ENCODE measurements at regions not wholly inside any gene's neighbourhood (a gene's known extent, or its start where the extent isn't known, plus 50 kb on each side); places are given as distances from the start of the nearest gene placed in this dataset.

GRCh38 chr17:77300016-77300686 lies 159.4 kb downstream of the SEC14L1 start (continued):
- TF ChIP-seq SSRP1 (CRISPR knock-in tag; IDR thresholded peaks at IDR 0.05) (no peak; the same call in 1 of the 2 replicates), ZFP36L1 (CRISPR knock-in tag; IDR thresholded peaks at IDR 0.05) (0 out of 2 replicates have a peak, but pooled peaks have one; percentile 61), ZNF441 (CRISPR knock-in tag; IDR thresholded peaks at IDR 0.05; ENCODE audit: borderline replicate concordance) (no peak), PITX1 (CRISPR knock-in tag; IDR thresholded peaks at IDR 0.05) (peak; percentile 73), FOSL2 (CRISPR knock-in tag; IDR thresholded peaks at IDR 0.05) (peak; percentile 47), POLR2AphosphoS5 (IDR thresholded peaks at IDR 0.05; ENCODE audit: low read depth, low read length) (0 out of 2 replicates have a peak, but pooled peaks have one; percentile 24), NFKB2 (CRISPR knock-in tag; IDR thresholded peaks at IDR 0.05; ENCODE audit: borderline replicate concordance) (no peak), RFX1 (IDR thresholded peaks at IDR 0.05) (no peak), BCL6 (CRISPR knock-in tag; IDR thresholded peaks at IDR 0.05) (peak; percentile 79), ZKSCAN1 (IDR thresholded peaks at IDR 0.05; ENCODE audit: low read length) (no peak), NR2F1 (CRISPR knock-in tag; IDR thresholded peaks at IDR 0.05) (peak in 1 of 2 experiments; percentile 53; a peak in 1 of 4 replicates)

GRCh38 chr17:77301694-77302266 lies 161.0 kb downstream of the SEC14L1 start:
- no TSS peak for BruUV-seq (replicated peaks)
- Histone ChIP-seq H3K4me3 (replicated peaks in 1 of 3; ENCODE audit: insufficient read depth in 1 of 3, low read depth in 2 of 3, low read length in 3 of 3) (no peak overlapping the region), H3K9ac (ENCODE audit: insufficient read depth, low read depth, low read length) (no peak overlapping the region), H3K4me1 (ENCODE audit: insufficient read depth, low read length) (peaks cover 83% of the 10 kb centered on the region), H3K79me2 (ENCODE audit: insufficient read depth, low read length) (peaks cover 77% of the 10 kb centered on the region), H2AFZ (ENCODE audit: low read length) (no peak overlapping the region), H3K27me3 (ENCODE audit: control insufficient read depth in 1 of 2, insufficient read depth in 2 of 2, low read length in 2 of 2) (no peaks in the 10 kb centered on the region), H3K9me3 (ENCODE audit: low read length) (no peaks in the 10 kb centered on the region), H4K20me1 (ENCODE audit: insufficient read depth, low read length) (peaks cover 43% of the 10 kb centered on the region; the same call in 1 of the 2 replicates), H3K4me2 (ENCODE audit: low read depth, low read length) (no peak overlapping the region), H3K27ac (ENCODE audit: extremely low read length, insufficient read depth, low read length) (peak overlapping the region; percentile 27), H3K36me3 (replicated peaks in 1 of 2; ENCODE audit: control insufficient read depth in 1 of 2, insufficient read depth in 2 of 2, low read length in 2 of 2) (peaks cover 7 to 11% of the 10 kb centered on the region in 2 experiments; a peak in 4 of 5 replicates)
- ATAC-seq = no peak
- WGBS (ENCODE audit: low lambda C conversion rate) = 87% methylated on average over 8 of the region's 8 CpGs
- CTCF ChIA-PET (ENCODE audit: low intra/inter-chr PET ratio, low total read pairs) = no interaction called here
- TF ChIP-seq, protein P1, sequence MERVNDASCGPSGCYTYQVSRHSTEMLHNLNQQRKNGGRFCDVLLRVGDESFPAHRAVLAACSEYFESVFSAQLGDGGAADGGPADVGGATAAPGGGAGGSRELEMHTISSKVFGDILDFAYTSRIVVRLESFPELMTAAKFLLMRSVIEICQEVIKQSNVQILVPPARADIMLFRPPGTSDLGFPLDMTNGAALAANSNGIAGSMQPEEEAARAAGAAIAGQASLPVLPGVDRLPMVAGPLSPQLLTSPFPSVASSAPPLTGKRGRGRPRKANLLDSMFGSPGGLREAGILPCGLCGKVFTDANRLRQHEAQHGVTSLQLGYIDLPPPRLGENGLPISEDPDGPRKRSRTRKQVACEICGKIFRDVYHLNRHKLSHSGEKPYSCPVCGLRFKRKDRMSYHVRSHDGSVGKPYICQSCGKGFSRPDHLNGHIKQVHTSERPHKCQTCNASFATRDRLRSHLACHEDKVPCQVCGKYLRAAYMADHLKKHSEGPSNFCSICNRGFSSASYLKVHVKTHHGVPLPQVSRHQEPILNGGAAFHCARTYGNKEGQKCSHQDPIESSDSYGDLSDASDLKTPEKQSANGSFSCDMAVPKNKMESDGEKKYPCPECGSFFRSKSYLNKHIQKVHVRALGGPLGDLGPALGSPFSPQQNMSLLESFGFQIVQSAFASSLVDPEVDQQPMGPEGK (CRISPR knock-in tag; IDR thresholded peaks at IDR 0.05) = no peak
- TF ChIP-seq SMAD3 (CRISPR knock-in tag; IDR thresholded peaks at IDR 0.05) (no peak), ZSCAN25 (CRISPR knock-in tag; IDR thresholded peaks at IDR 0.05) (peak; percentile 90), TBX2 (CRISPR knock-in tag; IDR thresholded peaks at IDR 0.05; ENCODE audit: borderline replicate concordance) (0 out of 2 replicates have a peak, but pooled peaks have one; percentile 19), TFE3 (CRISPR knock-in tag; IDR thresholded peaks at IDR 0.05) (0 out of 2 replicates have a peak, but pooled peaks have one; percentile 24), ZSCAN5A (CRISPR knock-in tag; IDR thresholded peaks at IDR 0.05; ENCODE audit: borderline replicate concordance) (0 out of 2 replicates have a peak, but pooled peaks have one; percentile 26)
- no peak for DNase-seq (ENCODE audit: low spot score)
- POLR2A ChIA-PET = interaction anchor here (2.7 to 9.7 kb wide), 2 partner anchors 17 to 20 kb away, joined by 13 to 335 read pairs; no protein-coding TSS in a partner anchor
- in situ Hi-C loops (cut with HindIII; ENCODE audit: extremely low pct_ligation_motif_present, low pct_unique_long_range_greater_than_20kb) = no loop called here
- intact Hi-C loops (cut with micrococcal nuclease; ENCODE audit: unreplicated experiment) = no loop called here
- FAIRE-seq = no peak

Data from HepG2 (cell line).